CD4-positive, alpha-beta T cell treated with Interleukin-12 subunit alpha and Interleukin-12 subunit beta, for 1 hour (primary cell): ENCODE measurements at regions not wholly inside any gene's neighbourhood (a gene's known extent, or its start where the extent isn't known, plus 50 kb on each side); places are given as distances from the start of the nearest gene placed in this dataset.
A peak's percentile ranks its signal among the peaks of the same experiment; 100 is the strongest.

ENCODE experiments used
- DNase-seq: peaks from one replicate; pipeline ENCODE4 v3.0.0-alpha.2; 2020

DNA sequence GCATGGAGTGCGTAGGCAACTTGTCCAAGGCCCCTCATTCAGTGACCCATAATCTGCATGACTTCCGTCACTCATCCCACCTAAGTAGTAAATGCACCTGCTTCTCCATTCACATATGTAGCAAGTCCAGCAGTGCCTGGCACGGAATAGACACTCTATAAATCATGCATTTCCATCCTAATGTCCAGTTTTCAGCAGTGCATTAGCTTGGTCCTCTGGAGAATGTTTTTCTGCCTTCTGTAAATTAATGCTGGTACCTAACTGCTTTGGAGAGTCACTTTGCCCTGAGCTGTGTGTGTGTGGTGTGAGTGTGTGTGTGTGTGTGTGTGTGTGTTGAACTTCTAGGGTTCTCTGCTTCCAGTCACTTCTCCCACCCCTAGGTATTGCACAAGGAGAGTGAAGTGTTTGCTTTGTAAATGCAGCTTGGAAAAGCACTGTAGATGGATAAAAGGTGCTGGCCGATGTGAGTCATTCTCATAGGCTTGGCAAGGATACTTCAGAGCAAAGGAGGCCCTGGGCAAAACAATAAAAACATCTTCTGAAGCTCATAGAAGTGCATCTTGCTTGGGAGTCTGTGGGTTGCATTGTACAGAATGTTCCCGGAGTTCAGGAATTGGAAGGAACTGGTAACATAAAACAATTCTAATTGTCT lies 181.8 kb downstream of the KATNAL1 start:
- no peak for DNase-seq

GRCh38 chr13:30124131-30124768 lies 183.1 kb downstream of the KATNAL1 start:
- DNase-seq: no peak

GRCh38 chr13:30123575-30123974 lies 183.8 kb downstream of the KATNAL1 start:
- DNase-seq: no peak

DNA sequence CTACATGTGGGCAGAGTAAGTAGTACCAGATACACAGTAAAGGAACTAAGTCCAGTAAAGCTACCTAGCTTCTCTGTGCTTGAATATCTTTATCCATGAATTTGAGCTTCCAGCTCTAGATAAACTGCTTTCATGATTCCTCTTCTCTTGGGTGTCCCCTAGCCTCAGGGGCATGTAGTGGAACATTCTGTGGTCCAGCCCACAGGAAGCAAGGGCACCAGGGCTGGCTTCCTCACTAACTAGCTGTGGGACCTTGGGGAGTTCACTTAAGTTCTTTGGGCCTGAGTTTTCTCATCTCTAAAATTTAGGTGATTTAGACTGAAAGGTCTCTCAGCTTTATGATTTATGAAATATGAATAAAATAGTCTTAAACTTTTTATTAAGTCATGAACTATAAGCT lies 185.7 kb downstream of the KATNAL1 start:
- no peak for DNase-seq

DNA sequence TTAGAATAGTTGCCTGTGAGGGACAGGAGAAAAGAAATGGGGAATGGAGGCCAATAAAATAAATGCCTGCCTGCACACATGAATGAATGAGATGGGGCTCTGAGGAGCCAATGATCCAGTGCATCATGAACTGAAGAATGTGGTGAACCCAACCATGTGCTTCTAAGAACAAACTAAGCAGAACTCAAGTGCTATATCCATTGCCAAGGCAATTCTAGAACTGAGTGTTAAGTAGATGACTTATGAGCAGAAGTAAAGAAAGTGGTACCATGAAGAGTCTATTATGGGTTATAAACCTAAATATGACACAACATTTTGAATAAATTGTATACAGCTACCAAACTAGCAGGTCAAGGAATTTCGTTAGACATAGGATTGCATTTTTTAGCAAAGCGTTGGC lies 186.1 kb downstream of the KATNAL1 start:
- no peak for DNase-seq

DNA sequence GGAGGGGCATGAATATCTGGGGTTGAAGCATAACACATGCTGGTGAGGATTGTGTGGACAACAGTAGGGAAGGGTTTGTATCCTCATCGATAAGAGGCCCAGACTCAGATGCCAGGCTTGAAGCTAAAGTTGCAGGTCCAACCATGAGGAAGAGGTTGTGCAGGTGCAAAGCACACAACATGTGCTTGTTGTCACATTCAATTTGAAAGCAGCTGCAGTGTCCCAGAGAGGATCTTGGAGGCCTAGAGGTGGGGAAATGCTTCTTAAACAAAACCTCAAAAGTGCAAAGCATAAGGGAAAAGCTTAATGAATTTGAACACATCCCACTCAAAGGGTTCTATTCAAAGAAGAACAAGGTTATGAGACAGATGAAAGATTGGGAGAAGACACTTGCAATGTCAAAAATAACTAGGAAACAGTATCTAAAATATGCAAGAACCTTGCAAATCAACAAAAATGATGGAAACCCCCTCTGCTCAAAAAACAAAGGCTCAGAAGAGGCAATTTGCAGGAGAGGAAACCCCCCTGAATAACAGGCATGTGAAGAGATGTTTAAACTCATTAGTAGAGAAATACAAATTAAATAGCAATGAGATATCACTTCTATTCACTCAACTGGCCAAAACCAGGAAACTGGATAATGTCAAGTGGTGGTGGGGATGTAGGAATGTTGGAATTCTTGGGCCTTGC lies 187.1 kb downstream of the KATNAL1 start:
- DNase-seq: no peak

GRCh38 chr13:30119476-30119875 lies 187.9 kb downstream of the KATNAL1 start:
- DNase-seq: no peak

GRCh38 chr13:30116379-30116778 lies 191.0 kb downstream of the KATNAL1 start:
- DNase-seq: no peak

DNA sequence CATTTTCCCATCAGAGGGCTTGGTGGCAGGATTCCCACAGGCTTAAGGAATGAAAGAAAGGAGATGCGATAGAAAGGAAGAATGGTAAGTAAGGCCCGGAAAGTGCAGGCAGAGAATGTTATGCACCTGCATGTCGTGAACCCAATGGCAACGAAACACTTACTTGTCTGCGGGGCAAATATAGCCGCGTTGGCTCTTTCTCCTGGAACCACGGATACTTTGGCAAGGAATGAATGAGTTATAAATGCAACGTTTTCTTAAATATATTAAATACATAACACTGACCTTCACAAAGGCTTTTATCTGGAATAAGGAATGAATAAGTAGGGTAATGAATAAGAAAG lies 192.1 kb downstream of the KATNAL1 start:
- no peak for DNase-seq

GRCh38 chr13:30114571-30115256 lies 192.6 kb downstream of the KATNAL1 start:
- DNase-seq: peak; percentile 92

DNA sequence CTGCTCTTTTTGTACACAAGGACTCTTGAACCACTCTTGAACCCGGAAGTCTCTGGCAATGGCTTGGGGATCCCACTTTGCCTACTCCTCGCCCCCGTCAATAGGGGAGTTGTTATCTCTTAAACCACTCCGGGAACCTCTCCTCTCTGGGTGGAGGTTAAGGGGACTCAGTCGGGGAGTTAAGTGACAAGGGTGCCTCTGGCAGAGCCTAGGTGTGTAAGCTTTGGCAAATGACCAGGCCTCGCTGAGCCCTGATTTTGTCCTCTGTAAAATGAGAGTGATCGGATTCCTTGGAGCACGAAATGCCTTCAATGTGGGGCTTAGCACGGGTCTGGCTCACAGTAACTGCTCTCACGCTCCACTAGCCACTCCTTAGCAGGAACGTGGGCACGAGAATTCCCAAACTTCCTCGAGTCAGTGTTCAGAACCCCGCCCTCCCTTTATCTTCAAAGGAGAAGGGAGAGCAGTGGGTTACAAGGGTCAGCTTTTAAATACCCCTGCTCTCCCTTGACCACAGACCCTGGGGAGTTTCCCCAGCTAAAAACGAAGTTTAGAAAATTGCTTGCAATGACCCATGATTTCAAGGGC lies 193.3 kb downstream of the KATNAL1 start:
- no peak for DNase-seq

DNA sequence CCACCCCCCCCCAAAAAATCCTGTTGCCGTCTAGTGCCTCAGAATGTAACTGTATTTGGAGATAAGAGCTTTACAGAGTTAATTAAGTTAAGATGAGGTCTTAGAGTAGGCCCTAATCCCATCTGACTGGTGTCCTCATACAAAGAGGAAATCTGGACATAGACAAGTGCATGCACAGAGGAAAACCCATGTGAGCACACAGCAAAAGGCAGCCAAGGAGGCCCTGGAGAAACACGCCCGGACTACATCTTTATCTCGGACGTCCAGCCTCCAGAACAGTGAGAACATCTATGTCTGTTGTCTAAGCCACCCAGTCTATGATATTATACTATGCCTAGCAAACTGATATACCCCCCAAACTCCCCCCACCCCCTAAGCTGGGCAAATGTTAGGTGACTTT lies 193.8 kb downstream of the KATNAL1 start:
- DNase-seq: no peak

- peak; percentile 84 for DNase-seq
Measured at GRCh38 chr13:30112602-30113435, 194.5 kb downstream of the KATNAL1 start.

- DNase-seq: no peak
Measured at GRCh38 chr13:30111810-30112209, 195.5 kb downstream of the KATNAL1 start.

DNA sequence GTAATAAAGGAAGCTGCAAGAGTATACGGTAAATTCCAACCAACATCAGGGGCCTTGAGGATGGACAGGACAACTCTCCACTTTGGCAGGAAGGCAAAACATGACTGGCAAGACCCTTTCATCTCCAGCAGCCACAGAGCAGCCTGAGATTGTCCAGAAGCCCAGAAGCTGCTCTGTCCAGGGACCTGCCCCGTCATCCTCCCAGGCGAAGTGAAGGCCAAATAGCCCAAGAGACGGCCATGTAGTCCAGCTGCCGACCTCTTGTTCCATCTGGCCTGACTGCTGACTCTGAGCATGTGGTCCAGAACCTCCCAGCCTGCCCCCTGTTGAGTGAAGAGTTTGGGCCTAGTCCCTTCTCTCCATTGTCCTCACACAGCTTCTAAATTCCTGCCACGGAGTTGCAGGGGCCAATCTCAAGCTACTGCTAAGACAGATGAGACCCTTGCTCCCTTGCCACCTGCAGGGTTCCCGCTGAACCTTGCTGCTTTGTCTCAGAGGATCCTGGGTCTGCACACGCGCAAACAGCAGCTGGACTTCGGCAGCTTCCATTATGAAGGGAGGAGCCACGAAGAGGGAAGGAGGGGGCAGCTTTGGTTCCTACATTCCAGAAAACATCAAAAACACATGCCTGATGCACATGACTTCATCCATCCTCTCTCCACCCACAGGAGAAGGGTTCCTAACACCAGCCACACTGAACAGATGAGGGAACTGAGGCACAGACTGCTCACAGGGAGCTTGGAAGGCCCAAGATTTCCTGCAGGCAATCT lies 196.9 kb downstream of the KATNAL1 start:
- DNase-seq: no peak

DNA sequence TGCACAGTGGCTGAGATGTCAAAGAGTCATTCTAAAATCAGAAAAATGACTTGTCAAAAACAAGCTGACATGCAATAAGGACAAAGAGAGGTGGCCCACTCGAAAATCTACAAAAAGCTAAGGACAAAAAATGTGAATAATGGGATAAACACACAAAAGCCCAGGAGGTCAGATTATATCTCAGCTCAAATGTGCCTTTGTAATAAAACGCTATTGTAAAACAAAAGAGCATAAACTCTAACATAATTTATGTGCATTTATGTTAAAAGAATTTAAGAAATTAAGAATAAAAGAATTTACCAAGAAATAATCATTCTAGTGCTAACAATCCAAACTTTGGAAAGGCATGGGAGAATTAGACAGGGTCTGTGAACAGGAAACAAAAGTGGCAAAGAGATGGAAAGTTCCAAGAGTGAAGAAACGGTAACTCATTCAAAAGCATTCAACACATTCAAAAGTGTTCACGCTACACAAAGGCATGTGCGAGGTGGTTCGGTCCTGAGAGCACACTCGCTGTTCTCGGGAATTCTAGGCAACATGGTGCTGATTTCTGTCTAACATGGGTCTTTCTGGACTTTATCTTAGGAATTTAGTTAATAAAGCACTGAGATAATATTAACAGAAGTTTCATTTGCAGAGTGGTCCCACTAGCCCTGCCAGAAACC lies 197.7 kb downstream of the KATNAL1 start:
- DNase-seq: no peak

GRCh38 chr13:30108913-30109237 lies 198.5 kb downstream of the KATNAL1 start:
- no peak for DNase-seq

DNA sequence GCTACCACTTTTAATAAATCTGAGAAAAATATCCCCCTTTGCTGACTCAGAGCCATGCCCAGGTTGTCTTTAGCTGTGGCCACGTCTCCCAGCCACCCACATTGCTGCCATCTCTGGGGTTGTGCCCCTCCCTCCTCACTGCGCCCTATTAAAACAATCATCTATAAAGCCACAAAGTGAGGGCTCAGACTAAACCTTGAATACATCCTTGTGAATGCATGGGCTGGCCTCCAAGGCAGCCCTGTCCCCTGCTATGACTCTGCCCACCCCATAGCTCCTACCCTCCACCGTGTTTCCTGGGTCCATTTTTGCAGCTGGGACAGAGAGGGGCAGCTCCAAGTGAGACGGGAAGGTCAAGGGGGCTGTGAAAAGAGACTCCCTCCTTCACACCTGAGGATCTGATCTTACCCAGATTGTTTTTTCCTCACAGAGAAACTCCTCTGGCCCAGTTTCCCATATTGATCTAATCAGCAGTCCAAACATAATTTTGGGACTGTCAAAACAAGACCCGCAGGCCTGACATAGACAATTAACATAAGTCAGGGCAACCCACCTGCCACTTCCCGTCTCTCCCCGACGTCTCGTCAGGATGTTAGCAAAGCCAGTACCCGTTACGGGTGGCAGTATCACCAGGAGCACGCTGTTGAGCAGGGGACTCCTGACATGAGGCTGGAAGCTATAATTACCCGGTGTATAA lies 199.0 kb downstream of the KATNAL1 start:
- no peak for DNase-seq

GRCh38 chr13:30107521-30108136 lies 199.7 kb downstream of the KATNAL1 start:
- DNase-seq: no peak

DNA sequence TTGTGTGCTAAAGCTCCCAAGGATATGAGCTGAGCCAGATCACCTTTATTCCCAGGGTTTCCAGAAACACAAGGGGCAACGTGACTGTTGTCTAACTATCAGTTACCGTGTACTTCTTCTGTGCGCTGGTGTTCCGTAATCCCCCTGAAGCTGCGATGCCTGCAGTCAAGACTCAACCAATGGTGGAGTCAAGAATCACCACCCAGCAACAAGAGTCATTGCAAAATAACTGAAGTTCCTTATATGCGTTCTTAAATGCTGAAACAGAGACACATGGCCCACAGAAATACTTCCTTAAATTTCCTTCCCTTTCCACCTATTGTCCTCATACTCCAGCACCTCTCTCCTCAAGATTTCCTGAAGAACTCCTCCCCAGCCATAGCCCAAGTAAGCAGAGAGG lies 200.2 kb downstream of the KATNAL1 start:
- DNase-seq: no peak
